HL-60 (cell line): ENCODE measurements at regions not wholly inside any gene's neighbourhood (a gene's known extent, or its start where the extent isn't known, plus 50 kb on each side); places are given as distances from the start of the nearest gene placed in this dataset.

Source experiments
- DNase-seq, 2 experiments: peaks; one replicate each; pipeline ENCODE4 v3.0.0-alpha.2; 2010 to 2020; ENCODE audit warnings: low read depth in 1 of 2, low spot score in 1 of 2
- H3K27ac ChIP-seq: fragments of 250-450 bp; sonication (Bioruptor Pico); replicated peaks from 2 replicates; pipeline ENCODE4 v1.5.1; 2020; ENCODE audit warnings: mild to moderate bottlenecking, moderate library complexity
- H3K27me3 ChIP-seq: fragments of 250-450 bp; sonication (Bioruptor Pico); 2 replicates; pipeline ENCODE4 v1.5.1; 2021; ENCODE audit warnings: mild to moderate bottlenecking, moderate library complexity; ENCODE audit not compliant: insufficient read depth, poor library complexity, severe bottlenecking
- H3K4me3 ChIP-seq: replicated peaks from 2 replicates; pipeline ENCODE4 v1.5.1; 2011; ENCODE audit warnings: mild to moderate bottlenecking, control low read depth, low read length; ENCODE audit not compliant: insufficient read depth
- CTCF ChIP-seq: IDR thresholded peaks from one replicate; pipeline ENCODE4 v1.5.1; 2011; ENCODE audit warnings: low read length, control low read depth, inconsistent platforms; ENCODE audit not compliant: insufficient read depth
- GABPA ChIP-seq: IDR thresholded peaks from 2 replicates; pipeline ENCODE4 v1.6.1; 2012; ENCODE audit warnings: low read depth
- POLR2AphosphoS5 ChIP-seq: IDR thresholded peaks from 2 replicates; pipeline ENCODE4 v1.6.1; 2012; ENCODE audit warnings: low read depth
- REST ChIP-seq: IDR thresholded peaks from 2 replicates; pipeline ENCODE4 v1.6.1; 2012; ENCODE audit warnings: low read depth; ENCODE audit not compliant: insufficient replicate concordance
- SPI1 ChIP-seq: IDR thresholded peaks from 2 replicates; pipeline ENCODE4 v1.6.1; 2012; ENCODE audit warnings: low read depth, mild to moderate bottlenecking, borderline replicate concordance

GRCh38 chr3:147015334-147015733 is 391.0 kb downstream of the ZIC4 start:
- H3K27me3 ChIP-seq = no peaks in the 10 kb centered on the region
- no peak overlapping the region for H3K4me3 ChIP-seq
- H3K27ac ChIP-seq = no peak overlapping the region
- no peak for TF ChIP-seq SPI1
- TF ChIP-seq REST = no peak
- no peak for DNase-seq

- TF ChIP-seq REST = no peak
- DNase-seq = no peak
- Histone ChIP-seq H3K27me3 (no peaks in the 10 kb centered on the region), H3K4me3 (no peak overlapping the region), H3K27ac (no peak overlapping the region)
Measured at GRCh38 chr3:147008886-147009285, 397.5 kb downstream of the ZIC4 start.

- Histone ChIP-seq H3K27ac (no peak overlapping the region), H3K4me3 (no peak overlapping the region), H3K27me3 (no peaks in the 10 kb centered on the region)
- TF ChIP-seq POLR2AphosphoS5 = no peak
- no peak for TF ChIP-seq SPI1
- no peak for TF ChIP-seq CTCF
- TF ChIP-seq GABPA = no peak
- TF ChIP-seq REST = no peak
- DNase-seq = no peak
Measured at GRCh38 chr3:147008458-147008857, 397.9 kb downstream of the ZIC4 start.

GRCh38 chr3:147007736-147008245 is 398.6 kb downstream of the ZIC4 start:
- TF ChIP-seq SPI1 (no peak), CTCF (no peak), REST (no peak), GABPA (no peak), POLR2AphosphoS5 (no peak)
- Histone ChIP-seq H3K4me3 (no peak overlapping the region), H3K27ac (no peak overlapping the region), H3K27me3 (no peaks in the 10 kb centered on the region)
- DNase-seq = no peak
